Esophagus squamous epithelium (tissue), 4 donors: ENCODE measurements at regions not wholly inside any gene's neighbourhood (a gene's known extent, or its start where the extent isn't known, plus 50 kb on each side); places are given as distances from the start of the nearest gene placed in this dataset.

Experiments
- POLR2A ChIP-seq, 4 donors: fragments of 450-650 bp; IDR thresholded peaks; one replicate each; pipeline ENCODE4 v1.6.1; 2017; ENCODE audit warnings: antibody characterized with exemption in 4 of 4, mild to moderate bottlenecking in 4 of 4, moderate library complexity in 3 of 4
- TF ChIP-seq, protein P1 (sequence below), 6 experiments: fragments of 450-650 bp in 4 of 6; fragments of 200-600 bp in 2 of 6; sonication (generic) in 2 of 6; IDR thresholded peaks; one replicate each; pipeline ENCODE4 v1.5.1; 2016 to 2019; ENCODE audit warnings: antibody characterized with exemption in 6 of 6, mild to moderate bottlenecking in 4 of 6, moderate library complexity in 4 of 6

DNA sequence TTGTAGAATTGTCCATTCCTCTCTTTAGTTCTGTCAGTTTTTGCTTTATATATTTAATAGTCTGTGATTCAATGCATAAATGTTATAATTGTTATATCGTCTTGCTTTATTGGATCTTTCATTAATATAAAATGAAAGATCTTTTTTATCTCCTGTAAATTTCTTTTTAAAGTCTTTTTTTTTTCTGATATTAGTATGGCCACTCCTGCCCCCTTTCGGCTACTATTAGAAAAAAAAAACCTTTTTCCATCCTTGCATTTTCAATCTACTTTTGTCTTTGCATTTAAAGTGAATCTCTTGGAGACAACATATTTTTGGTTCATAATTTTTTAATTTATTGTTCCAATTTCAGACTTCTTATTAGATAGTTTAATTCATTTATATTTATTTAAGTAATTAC is 677.4 kb upstream of the NDST4 start:
- no peak for TF ChIP-seq POLR2A (IDR thresholded peaks at IDR 0.05)
- TF ChIP-seq, protein P1, sequence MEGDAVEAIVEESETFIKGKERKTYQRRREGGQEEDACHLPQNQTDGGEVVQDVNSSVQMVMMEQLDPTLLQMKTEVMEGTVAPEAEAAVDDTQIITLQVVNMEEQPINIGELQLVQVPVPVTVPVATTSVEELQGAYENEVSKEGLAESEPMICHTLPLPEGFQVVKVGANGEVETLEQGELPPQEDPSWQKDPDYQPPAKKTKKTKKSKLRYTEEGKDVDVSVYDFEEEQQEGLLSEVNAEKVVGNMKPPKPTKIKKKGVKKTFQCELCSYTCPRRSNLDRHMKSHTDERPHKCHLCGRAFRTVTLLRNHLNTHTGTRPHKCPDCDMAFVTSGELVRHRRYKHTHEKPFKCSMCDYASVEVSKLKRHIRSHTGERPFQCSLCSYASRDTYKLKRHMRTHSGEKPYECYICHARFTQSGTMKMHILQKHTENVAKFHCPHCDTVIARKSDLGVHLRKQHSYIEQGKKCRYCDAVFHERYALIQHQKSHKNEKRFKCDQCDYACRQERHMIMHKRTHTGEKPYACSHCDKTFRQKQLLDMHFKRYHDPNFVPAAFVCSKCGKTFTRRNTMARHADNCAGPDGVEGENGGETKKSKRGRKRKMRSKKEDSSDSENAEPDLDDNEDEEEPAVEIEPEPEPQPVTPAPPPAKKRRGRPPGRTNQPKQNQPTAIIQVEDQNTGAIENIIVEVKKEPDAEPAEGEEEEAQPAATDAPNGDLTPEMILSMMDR (IDR thresholded peaks at IDR 0.05) = no peak
